ENCODE measurements at regions not wholly inside any gene's neighbourhood (a gene's known extent, or its start where the extent isn't known, plus 50 kb on each side); places are given as distances from the start of the nearest gene placed in this dataset.

DNA sequence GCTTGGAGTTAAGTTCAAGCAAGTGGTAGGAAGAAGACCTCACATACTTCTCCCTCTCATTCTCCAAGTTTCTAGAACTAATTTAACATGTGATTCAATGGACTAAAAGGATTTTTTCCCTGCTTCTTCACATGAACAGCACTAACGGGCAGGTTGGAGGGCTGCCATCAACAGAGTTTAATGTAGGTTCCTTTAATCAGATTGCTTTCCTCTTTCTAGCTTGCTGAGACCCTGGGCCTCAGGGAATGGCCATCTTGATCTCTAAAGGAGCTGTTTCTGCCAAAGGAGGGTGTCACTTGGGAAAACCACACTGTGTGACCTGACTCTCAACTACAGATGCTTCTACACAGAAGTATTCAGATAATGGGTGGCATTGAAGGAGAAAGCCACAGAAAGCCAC, 223.3 kb downstream of the PIK3R1 start:
- ChIA-PET POLR2A (interaction anchor here (1.0 to 1.6 kb wide), 3 partner anchors 8 to 35 kb away, joined by 3 to 7 read pairs (median 4); no protein-coding TSS in a partner anchor), CTCF (ENCODE audit: low intra/inter-chr PET ratio) (no interaction called here)
- Histone ChIP-seq H3K4me3 (no peak overlapping the region), H4K20me1 (replicated peaks; ENCODE audit: control insufficient read depth, insufficient read depth, low read length) (no peaks in the 10 kb centered on the region), H3K79me2 (ENCODE audit: control insufficient read depth, insufficient read depth, low read length) (no peaks in the 10 kb centered on the region), H3K27me3 (ENCODE audit: control insufficient read depth in 2 of 2, insufficient read depth in 2 of 2, low read length in 2 of 2) (no peaks in the 10 kb centered on the region), H3K36me3 (ENCODE audit: control insufficient read depth, insufficient read depth, low read length) (no peaks in the 10 kb centered on the region), H3K9me1 (ENCODE audit: control insufficient read depth, insufficient read depth, low read length) (no peaks in the 10 kb centered on the region), H3K9me3 (replicated peaks; ENCODE audit: control insufficient read depth, insufficient read depth, low read depth, low read length) (no peaks in the 10 kb centered on the region), H3K4me2 (ENCODE audit: insufficient read depth, low read length) (no peak overlapping the region), H3K9ac (ENCODE audit: insufficient read depth in 1 of 2, low read depth in 2 of 2, low read length in 2 of 2) (no peak overlapping the region), H3K4me1 (replicated peaks in 1 of 2; ENCODE audit: control insufficient read depth in 2 of 2, insufficient read depth in 2 of 2, low read length in 2 of 2) (peaks cover 8 to 33% of the 10 kb centered on the region in 2 experiments), H2AFZ (ENCODE audit: low read depth, low read length) (peak overlapping the region; percentile 29), H3K27ac (ENCODE audit: extremely low read depth, low read depth, low read length) (no peak overlapping the region)
- in situ Hi-C loops (cut with MboI) (no loop called here), intact Hi-C loops (cut with micrococcal nuclease) (no loop called here)
- FAIRE-seq (no peak), DNase-seq (ENCODE audit: extremely low read depth in 1 of 4, low spot score in 3 of 4) (no peak), ATAC-seq (no peak)
- no TSS peak for BruUV-seq (replicated peaks)
- TF ChIP-seq SMAD3 (CRISPR knock-in tag; conservative IDR thresholded peaks at IDR 0.05) (no peak), NCOA2 (IDR thresholded peaks at IDR 0.05; ENCODE audit: partially characterized antibody in 2 of 2) (no peak), ZNF224 (CRISPR knock-in tag; IDR thresholded peaks at IDR 0.05) (no peak), BCOR (IDR thresholded peaks at IDR 0.05) (no peak), ZNF408 (CRISPR knock-in tag; IDR thresholded peaks at IDR 0.05; ENCODE audit: low read depth) (no peak), SIN3B (IDR thresholded peaks at IDR 0.05; ENCODE audit: low read depth) (no peak), ZNF133 (CRISPR knock-in tag; IDR thresholded peaks at IDR 0.05) (no peak), EWSR1 (IDR thresholded peaks at IDR 0.05; ENCODE audit: borderline replicate concordance, low read depth, partially characterized antibody) (no peak), SRSF3 (IDR thresholded peaks at IDR 0.05; ENCODE audit: insufficient read depth, low read length) (no peak), NCOA1 (IDR thresholded peaks at IDR 0.05; ENCODE audit: low read depth) (no peak), TAF15 (IDR thresholded peaks at IDR 0.05; ENCODE audit: low read depth, low read length) (no peak), KAT2B (IDR thresholded peaks at IDR 0.05; ENCODE audit: low read depth, low read length) (no peak)
- TF ChIP-seq, protein P1, sequence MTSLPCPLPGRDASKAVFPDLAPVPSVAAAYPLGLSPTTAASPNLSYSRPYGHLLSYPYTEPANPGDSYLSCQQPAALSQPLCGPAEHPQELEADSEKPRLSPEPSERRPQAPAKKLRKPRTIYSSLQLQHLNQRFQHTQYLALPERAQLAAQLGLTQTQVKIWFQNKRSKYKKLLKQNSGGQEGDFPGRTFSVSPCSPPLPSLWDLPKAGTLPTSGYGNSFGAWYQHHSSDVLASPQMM (CRISPR knock-in tag; IDR thresholded peaks at IDR 0.05) = no peak
- TF ChIP-seq, protein P2, sequence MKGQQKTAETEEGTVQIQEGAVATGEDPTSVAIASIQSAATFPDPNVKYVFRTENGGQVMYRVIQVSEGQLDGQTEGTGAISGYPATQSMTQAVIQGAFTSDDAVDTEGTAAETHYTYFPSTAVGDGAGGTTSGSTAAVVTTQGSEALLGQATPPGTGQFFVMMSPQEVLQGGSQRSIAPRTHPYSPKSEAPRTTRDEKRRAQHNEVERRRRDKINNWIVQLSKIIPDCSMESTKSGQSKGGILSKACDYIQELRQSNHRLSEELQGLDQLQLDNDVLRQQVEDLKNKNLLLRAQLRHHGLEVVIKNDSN (CRISPR knock-in tag; IDR thresholded peaks at IDR 0.05) = no peak
- TF ChIP-seq, protein P3, sequence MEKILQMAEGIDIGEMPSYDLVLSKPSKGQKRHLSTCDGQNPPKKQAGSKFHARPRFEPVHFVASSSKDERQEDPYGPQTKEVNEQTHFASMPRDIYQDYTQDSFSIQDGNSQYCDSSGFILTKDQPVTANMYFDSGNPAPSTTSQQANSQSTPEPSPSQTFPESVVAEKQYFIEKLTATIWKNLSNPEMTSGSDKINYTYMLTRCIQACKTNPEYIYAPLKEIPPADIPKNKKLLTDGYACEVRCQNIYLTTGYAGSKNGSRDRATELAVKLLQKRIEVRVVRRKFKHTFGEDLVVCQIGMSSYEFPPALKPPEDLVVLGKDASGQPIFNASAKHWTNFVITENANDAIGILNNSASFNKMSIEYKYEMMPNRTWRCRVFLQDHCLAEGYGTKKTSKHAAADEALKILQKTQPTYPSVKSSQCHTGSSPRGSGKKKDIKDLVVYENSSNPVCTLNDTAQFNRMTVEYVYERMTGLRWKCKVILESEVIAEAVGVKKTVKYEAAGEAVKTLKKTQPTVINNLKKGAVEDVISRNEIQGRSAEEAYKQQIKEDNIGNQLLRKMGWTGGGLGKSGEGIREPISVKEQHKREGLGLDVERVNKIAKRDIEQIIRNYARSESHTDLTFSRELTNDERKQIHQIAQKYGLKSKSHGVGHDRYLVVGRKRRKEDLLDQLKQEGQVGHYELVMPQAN (IDR thresholded peaks at IDR 0.05; ENCODE audit: borderline replicate concordance) = no peak
- WGBS (ENCODE audit: insufficient coverage, low coverage, missing lambda C conversion rate) = 11% methylated on average over 1 of the region's 1 CpG

Data from K562 (cell line).